ENCODE measurements at regions not wholly inside any gene's neighbourhood (a gene's known extent, or its start where the extent isn't known, plus 50 kb on each side); places are given as distances from the start of the nearest gene placed in this dataset.
"Not testable (repeated sequence)": the region's sequence is repeated elsewhere in the genome, so short reads cannot be mapped to it uniquely, and the experiment has no call there.

- intact Hi-C loops (cut with DNase I), result no loop called here
- DNase-seq (no peak), ATAC-seq (no peak)
- Histone ChIP-seq H3K9me3 (no peaks in the 10 kb centered on the region), H3K27ac (no peak overlapping the region), H3K36me3 (no peaks in the 10 kb centered on the region), H3K4me3 (no peak overlapping the region), H3K27me3 (no peaks in the 10 kb centered on the region), H3K4me1 (no peaks in the 10 kb centered on the region)
- no peak for TF ChIP-seq CTCF (IDR thresholded peaks at IDR 0.05)
These were observed 77.3 kb upstream of the FGF13 start for GRCh38 chrX:138788771-138789170.

GRCh38 chrX:138778576-138778909, 67.0 kb upstream of the FGF13 start:
- not testable (repeated sequence) for ATAC-seq, H3K4me1 ChIP-seq, H3K9me3 ChIP-seq, H3K4me3 ChIP-seq, DNase-seq, H3K27me3 ChIP-seq, H3K27ac ChIP-seq, H3K36me3 ChIP-seq
- 78 to 85% methylated on average over 12 to 14 of the region's 14 CpGs for WGBS, 2 donors
- intact Hi-C loops (cut with DNase I), result loop anchor here in 5 of 10 donors (5.0 to 10.0 kb wide), 4 partner anchors 776 to 786 kb away; no protein-coding TSS in a partner anchor

GRCh38 chrX:138777908-138778575, 66.5 kb upstream of the FGF13 start:
- not testable (repeated sequence) for H3K27me3 ChIP-seq, H3K4me1 ChIP-seq, H3K4me3 ChIP-seq, H3K27ac ChIP-seq, H3K9me3 ChIP-seq, ATAC-seq, DNase-seq, H3K36me3 ChIP-seq
- intact Hi-C loops (cut with DNase I), result loop anchor here in 6 of 10 donors (2.0 to 10.0 kb wide), 5 partner anchors 777 to 787 kb away; no protein-coding TSS in a partner anchor
- 96 to 98% methylated on average over 15 of the region's 15 CpGs for WGBS, 2 donors

GRCh38 chrX:138777230-138777629, 65.7 kb upstream of the FGF13 start:
- intact Hi-C loops (cut with DNase I), result loop anchor here in 6 of 10 donors (2.0 to 10.0 kb wide), 5 partner anchors 778 to 788 kb away; no protein-coding TSS in a partner anchor
- ATAC-seq (no peak), DNase-seq (no peak)
- H3K27ac ChIP-seq, result no peak overlapping the region
- no peaks in the 10 kb centered on the region for H3K4me1 ChIP-seq
- H3K27me3 ChIP-seq, result no peaks in the 10 kb centered on the region
- no peaks in the 10 kb centered on the region for H3K9me3 ChIP-seq
- no peak overlapping the region for H3K4me3 ChIP-seq
- TF ChIP-seq CTCF (IDR thresholded peaks at IDR 0.05), result no peak
- no peaks in the 10 kb centered on the region for H3K36me3 ChIP-seq
- 87 to 91% methylated on average over 3 of the region's 3 CpGs for WGBS, 2 donors

GRCh38 chrX:138775517-138775916, 64.0 kb upstream of the FGF13 start:
- WGBS, 2 donors, result 5 to 7% methylated on average over 5 of the region's 5 CpGs

More at GRCh38 chrX:138775517-138775916, 64.0 kb upstream of the FGF13 start:
- DNase-seq, result no peak
- intact Hi-C loops (cut with DNase I), result loop anchor here in 6 of 10 donors (2.0 to 10.0 kb wide), 5 partner anchors 779 to 789 kb away; no protein-coding TSS in a partner anchor
- Histone ChIP-seq H3K36me3 (no peaks in the 10 kb centered on the region), H3K27ac (no peak overlapping the region), H3K27me3 (no peaks in the 10 kb centered on the region), H3K4me3 (no peak overlapping the region), H3K4me1 (no peaks in the 10 kb centered on the region), H3K9me3 (no peaks in the 10 kb centered on the region)
- ATAC-seq, result no peak
- peak in 8 of 9 donors; percentile 6 to 55 (median 47) for TF ChIP-seq CTCF (IDR thresholded peaks at IDR 0.05)

All from heart right ventricle (tissue), 16 donors.